Immature natural killer cell (primary cell): ENCODE measurements at regions not wholly inside any gene's neighbourhood (a gene's known extent, or its start where the extent isn't known, plus 50 kb on each side); places are given as distances from the start of the nearest gene placed in this dataset.
"Not testable (repeated sequence)": the region's sequence is repeated elsewhere in the genome, so short reads cannot be mapped to it uniquely, and the experiment has no call there.

ENCODE experiments used
- DNase-seq, 3 donors: peaks; one replicate each; pipeline ENCODE4 v3.0.0; 2022; ENCODE audit warnings: mixed read lengths in 1 of 3
- H3K27ac Mint-ChIP-seq, 6 donors: one replicate each; pipeline ENCODE4 v1.8.0; 2020; ENCODE audit warnings: mixed read lengths in 6 of 6, mild to moderate bottlenecking in 5 of 6, inconsistent platforms in 4 of 6, moderate library complexity in 3 of 6
- H3K27me3 Mint-ChIP-seq, 3 donors: one replicate each; pipeline ENCODE4 v1.8.0; 2020 to 2021; ENCODE audit warnings: low read depth in 3 of 3, mild to moderate bottlenecking in 3 of 3, mixed read lengths in 3 of 3, moderate library complexity in 3 of 3, inconsistent platforms in 1 of 3
- H3K36me3 Mint-ChIP-seq, 3 donors: one replicate each; pipeline ENCODE4 v1.8.0; 2020; ENCODE audit warnings: mixed read lengths in 3 of 3, inconsistent platforms in 2 of 3, mild to moderate bottlenecking in 2 of 3
- H3K4me1 Mint-ChIP-seq, 2 donors: one replicate each; pipeline ENCODE4 v1.8.0; 2020; ENCODE audit warnings: inconsistent platforms in 2 of 2, mild to moderate bottlenecking in 2 of 2, mixed read lengths in 2 of 2, moderate library complexity in 1 of 2
- H3K4me3 Mint-ChIP-seq, 5 donors: one replicate each; pipeline ENCODE4 v1.8.0; 2020; ENCODE audit warnings: mild to moderate bottlenecking in 5 of 5, mixed read lengths in 5 of 5, inconsistent platforms in 3 of 5, moderate library complexity in 3 of 5
- H3K9me3 Mint-ChIP-seq, 6 donors: one replicate each; pipeline ENCODE4 v1.8.0; 2020; ENCODE audit warnings: mild to moderate bottlenecking in 6 of 6, mixed read lengths in 6 of 6, inconsistent platforms in 4 of 6, moderate library complexity in 3 of 6

- H3K4me1 Mint-ChIP-seq: peaks cover 6 to 18% of the 10 kb centered on the region in 2 donors
- peak overlapping the region in 4 of 5 donors; percentile 3 to 71 (median 42) for H3K4me3 Mint-ChIP-seq
- no peak for DNase-seq
- H3K9me3 Mint-ChIP-seq: peaks cover 35 to 90% (median 48%) of the 10 kb centered on the region in 6 donors
- peaks cover 56 to 87% (median 67%) of the 10 kb centered on the region in 3 donors for H3K27me3 Mint-ChIP-seq
- H3K36me3 Mint-ChIP-seq: peaks cover 4 to 14% (median 8%) of the 10 kb centered on the region in 3 donors
- H3K27ac Mint-ChIP-seq: no peak overlapping the region
Observed at GRCh38 chr6:28782113-28782673, 141.6 kb downstream of the TRIM27 start.

GRCh38 chr6:28785962-28786679 is 137.7 kb downstream of the TRIM27 start:
- DNase-seq: no peak
- Mint-ChIP-seq H3K27ac (no peak overlapping the region), H3K36me3 (peaks cover 7 to 15% (median 12%) of the 10 kb centered on the region in 3 donors), H3K27me3 (peaks cover 67 to 89% (median 70%) of the 10 kb centered on the region in 3 donors), H3K4me3 (no peak overlapping the region), H3K9me3 (peaks cover 28 to 91% (median 44%) of the 10 kb centered on the region in 6 donors), H3K4me1 (peaks cover 9 to 21% of the 10 kb centered on the region in 2 donors)

DNA sequence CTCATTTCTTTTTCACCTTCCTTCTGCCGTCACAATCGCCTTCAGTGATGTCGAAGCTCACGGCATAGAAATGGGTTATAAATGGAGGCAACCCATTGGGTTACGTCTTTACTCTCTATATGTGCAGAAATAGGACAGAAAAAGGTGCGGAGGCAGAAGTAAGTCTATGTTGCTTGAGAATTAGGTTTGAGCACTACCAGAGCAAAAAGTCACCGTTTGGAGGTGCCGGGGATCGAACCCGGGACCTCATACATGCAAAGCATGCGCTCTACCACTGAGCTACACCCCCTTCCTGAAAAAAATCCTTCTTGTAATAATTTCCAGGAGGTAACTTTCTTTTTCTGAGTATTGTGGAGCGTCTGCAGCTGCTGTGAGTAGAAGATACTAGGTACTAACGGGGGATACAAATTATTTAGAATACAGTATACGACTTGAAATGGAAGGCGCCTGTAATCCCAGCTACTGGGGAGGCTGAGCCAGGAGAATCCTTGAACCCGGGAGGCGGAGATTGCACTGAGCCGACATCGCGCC is 134.2 kb downstream of the TRIM27 start:
- Mint-ChIP-seq H3K4me1 (peaks cover 6 to 13% of the 10 kb centered on the region in 2 donors), H3K27ac (no peak overlapping the region), H3K9me3 (peaks cover 20 to 85% (median 27%) of the 10 kb centered on the region in 6 donors), H3K4me3 (peak overlapping the region in 2 of 5 donors; percentile 22 to 71), H3K27me3 (peaks cover 59 to 79% (median 73%) of the 10 kb centered on the region in 3 donors), H3K36me3 (peaks cover 3 to 13% (median 8%) of the 10 kb centered on the region in 3 donors)
- DNase-seq: no peak

GRCh38 chr6:28791002-28791383 is 132.8 kb downstream of the TRIM27 start:
- H3K27me3 Mint-ChIP-seq: peaks cover 56 to 76% (median 76%) of the 10 kb centered on the region in 3 donors
- peaks cover 19 to 84% (median 22%) of the 10 kb centered on the region in 6 donors for H3K9me3 Mint-ChIP-seq
- DNase-seq: no peak
- H3K36me3 Mint-ChIP-seq: peaks cover 3 to 13% (median 8%) of the 10 kb centered on the region in 3 donors
- no peak overlapping the region for H3K27ac Mint-ChIP-seq
- H3K4me3 Mint-ChIP-seq: peak overlapping the region in 2 of 5 donors; percentile 9 to 26
- peaks cover 7 to 15% of the 10 kb centered on the region in 2 donors for H3K4me1 Mint-ChIP-seq

DNA sequence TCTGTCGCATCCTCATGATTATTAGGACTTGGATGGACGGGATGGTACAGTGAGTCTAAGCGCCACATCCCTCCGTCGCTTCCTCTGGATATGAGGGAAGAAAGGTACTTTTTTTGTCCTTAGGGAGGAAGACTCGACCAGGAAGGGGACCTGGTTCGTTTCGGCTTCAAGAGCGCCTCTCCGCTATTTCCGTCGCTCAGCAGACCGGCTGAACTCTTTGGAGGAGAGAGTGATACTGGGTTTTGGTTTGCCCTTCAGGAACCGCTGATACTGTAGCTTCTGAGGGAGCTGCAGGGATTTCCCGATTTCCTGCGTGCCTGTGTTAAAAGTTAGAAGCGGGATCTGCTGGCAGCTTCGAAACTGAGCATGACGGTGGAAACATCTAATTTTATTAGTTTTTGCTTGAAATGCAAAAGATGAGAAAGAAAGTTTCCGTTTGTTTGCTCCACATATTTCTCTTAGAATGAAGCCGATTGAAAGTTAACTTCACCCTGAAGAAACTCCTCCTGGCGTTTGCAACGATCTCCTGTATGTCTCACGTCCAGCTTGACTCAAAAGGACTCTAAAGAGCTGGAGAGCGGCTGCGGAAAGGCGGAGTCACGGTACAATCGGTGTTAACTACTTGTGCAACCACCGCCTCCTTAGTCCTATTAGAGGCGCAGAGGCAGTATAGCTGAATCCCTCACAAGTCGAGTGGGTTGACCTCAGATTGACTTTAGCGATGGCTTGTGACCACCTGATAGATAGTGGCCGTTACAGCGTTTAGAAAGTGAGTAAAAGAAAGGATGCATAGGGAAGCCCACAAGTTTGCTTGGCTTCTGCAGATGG is 129.4 kb downstream of the TRIM27 start:
- Mint-ChIP-seq H3K27me3 (peaks cover 59 to 68% (median 61%) of the 10 kb centered on the region in 3 donors), H3K4me3 (peak overlapping the region in 1 of 5 donors; percentile 45), H3K9me3 (peaks cover 11 to 69% (median 14%) of the 10 kb centered on the region in 6 donors), H3K27ac (no peak overlapping the region), H3K4me1 (peaks cover 6 to 12% of the 10 kb centered on the region in 2 donors), H3K36me3 (peaks cover 1 to 16% (median 2%) of the 10 kb centered on the region in 3 donors)
- DNase-seq: no peak

DNA sequence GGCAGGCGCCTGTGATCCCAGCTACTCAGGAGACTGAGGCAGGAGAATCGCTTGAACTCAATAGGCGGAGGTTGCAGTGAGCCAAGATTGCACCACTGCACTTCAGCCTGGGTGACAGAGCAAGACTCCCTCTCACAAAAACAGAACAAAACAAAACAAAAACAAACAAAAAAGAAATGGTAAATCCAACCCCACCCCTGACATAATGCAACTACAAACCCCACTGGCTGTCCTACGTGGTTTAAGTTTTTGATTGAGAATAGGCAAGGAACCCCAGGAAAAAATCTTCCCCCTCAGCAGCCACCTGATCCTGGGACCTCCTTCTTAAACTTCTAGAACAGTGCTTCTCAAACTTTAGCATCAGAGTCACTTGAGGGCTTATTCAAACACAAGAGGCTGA is 123.1 kb downstream of the TRIM27 start:
- not testable (repeated sequence) for DNase-seq, H3K4me3 Mint-ChIP-seq, H3K27ac Mint-ChIP-seq, H3K36me3 Mint-ChIP-seq, H3K4me1 Mint-ChIP-seq
- Mint-ChIP-seq H3K27me3 (peaks cover 17 to 51% (median 30%) of the 10 kb centered on the region in 3 donors), H3K9me3 (peaks cover 2 to 30% (median 5%) of the 10 kb centered on the region in 6 donors)

GRCh38 chr6:28802417-28803336 is 121.1 kb downstream of the TRIM27 start:
- peaks cover 18 to 43% (median 24%) of the 10 kb centered on the region in 3 donors for H3K27me3 Mint-ChIP-seq
- H3K9me3 Mint-ChIP-seq: peaks cover 1 to 26% (median 5%) of the 10 kb centered on the region in 6 donors

GRCh38 chr6:28803337-28803709 is 120.5 kb downstream of the TRIM27 start:
- Mint-ChIP-seq H3K4me3 (no peak overlapping the region), H3K4me1 (no peaks in the 10 kb centered on the region), H3K36me3 (peaks cover 0 to 3% (median 0%) of the 10 kb centered on the region in 3 donors), H3K27me3 (peaks cover 23 to 49% (median 25%) of the 10 kb centered on the region in 3 donors), H3K27ac (no peak overlapping the region), H3K9me3 (peaks cover 4 to 32% (median 11%) of the 10 kb centered on the region in 6 donors)
- DNase-seq: no peak

More at GRCh38 chr6:28802417-28803336, 121.1 kb downstream of the TRIM27 start:
- Mint-ChIP-seq H3K27ac (no peak overlapping the region), H3K36me3 (peaks cover 0 to 3% (median 0%) of the 10 kb centered on the region in 3 donors), H3K4me3 (no peak overlapping the region), H3K4me1 (no peaks in the 10 kb centered on the region)
- no peak for DNase-seq

GRCh38 chr6:28807682-28808280 is 116.0 kb downstream of the TRIM27 start:
- Mint-ChIP-seq H3K36me3 (peaks cover 0 to 4% (median 3%) of the 10 kb centered on the region in 3 donors), H3K27me3 (peaks cover 36 to 65% (median 57%) of the 10 kb centered on the region in 3 donors), H3K4me1 (no peaks in the 10 kb centered on the region)

DNA sequence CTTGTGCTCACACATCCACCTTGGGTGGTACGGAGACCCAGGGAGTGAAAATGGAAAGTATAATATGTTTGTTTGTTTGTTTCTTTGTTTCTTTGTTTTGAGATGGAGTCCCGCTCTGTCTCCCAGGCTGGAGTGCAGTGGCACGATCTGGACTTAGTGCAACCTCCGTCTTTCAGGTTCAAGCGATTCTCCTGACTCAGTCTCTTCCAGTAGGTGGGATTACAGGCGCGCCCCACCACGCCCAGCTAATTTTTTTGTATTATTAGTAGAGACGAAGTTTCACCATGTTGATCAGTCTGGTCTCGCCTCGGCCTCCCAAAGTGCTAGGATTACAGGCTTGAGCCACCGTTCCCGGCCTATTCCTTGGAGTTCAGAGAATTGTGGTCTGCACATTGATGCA is 115.4 kb downstream of the TRIM27 start:
- H3K27ac Mint-ChIP-seq: no peak overlapping the region

More at GRCh38 chr6:28807682-28808280, 116.0 kb downstream of the TRIM27 start:
- no peak overlapping the region for H3K27ac Mint-ChIP-seq
- H3K9me3 Mint-ChIP-seq: peaks cover 9 to 61% (median 19%) of the 10 kb centered on the region in 6 donors
- DNase-seq: no peak
- peak overlapping the region in 1 of 5 donors; percentile 8 for H3K4me3 Mint-ChIP-seq

DNA sequence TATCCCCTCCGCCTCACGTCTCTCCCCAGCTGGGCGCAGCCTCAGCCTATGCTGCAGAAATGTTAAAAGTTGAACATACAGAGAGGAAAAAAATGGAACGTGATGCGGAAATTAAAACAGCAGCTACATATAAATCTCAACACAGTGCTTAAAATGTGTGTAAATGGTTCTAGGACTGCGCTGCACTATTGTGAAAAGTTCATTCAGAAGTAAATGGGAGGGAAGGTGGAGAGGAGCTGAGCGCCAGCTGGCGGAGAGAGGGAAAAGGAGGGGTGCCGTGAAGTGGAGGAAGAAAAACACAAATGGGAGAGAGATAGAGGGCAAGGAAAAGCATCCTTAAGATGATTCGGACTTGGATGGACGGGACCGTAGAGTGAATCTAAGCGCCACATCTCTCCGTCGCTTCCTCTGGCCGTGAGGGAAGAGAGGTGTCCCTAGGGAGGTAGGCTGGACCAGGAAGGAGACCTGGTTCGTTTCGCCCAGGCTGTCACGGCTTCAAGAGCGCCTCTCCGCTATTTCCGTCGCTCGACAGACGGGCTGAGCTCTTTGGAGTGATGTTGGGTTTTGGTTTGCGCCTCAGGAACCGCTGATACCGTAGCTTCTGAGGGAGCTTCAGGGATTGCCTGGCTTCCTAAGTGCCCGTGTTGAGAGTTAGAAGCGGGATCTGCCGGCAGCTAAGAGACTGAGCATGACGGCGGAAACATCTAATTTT is 113.7 kb downstream of the TRIM27 start:
- Mint-ChIP-seq H3K27me3 (peaks cover 55 to 69% (median 68%) of the 10 kb centered on the region in 3 donors), H3K36me3 (peaks cover 0 to 4% (median 4%) of the 10 kb centered on the region in 3 donors), H3K4me3 (peak overlapping the region in 1 of 5 donors; percentile 21), H3K27ac (no peak overlapping the region), H3K4me1 (peaks cover 6 to 10% of the 10 kb centered on the region in 2 donors), H3K9me3 (peaks cover 13 to 77% (median 27%) of the 10 kb centered on the region in 6 donors)
- DNase-seq: no peak

More for the DNA sequence above, 115.4 kb downstream of the TRIM27 start:
- DNase-seq: no peak
- peaks cover 13 to 67% (median 20%) of the 10 kb centered on the region in 6 donors for H3K9me3 Mint-ChIP-seq
- H3K4me3 Mint-ChIP-seq: no peak overlapping the region
- peaks cover 41 to 67% (median 60%) of the 10 kb centered on the region in 3 donors for H3K27me3 Mint-ChIP-seq
- H3K4me1 Mint-ChIP-seq: no peaks in the 10 kb centered on the region
- H3K36me3 Mint-ChIP-seq: peaks cover 0 to 6% (median 4%) of the 10 kb centered on the region in 3 donors
